ENCODE measurements at regions not wholly inside any gene's neighbourhood (a gene's known extent, or its start where the extent isn't known, plus 50 kb on each side); places are given as distances from the start of the nearest gene placed in this dataset.

GRCh38 chr3:76869726-76870384 lies 170.0 kb upstream of the ROBO2 start:
- no peak for DNase-seq
- H3K27me3 ChIP-seq (replicated peaks in 1 of 4; ENCODE audit: control extremely low read depth in 1 of 4, control insufficient read depth in 3 of 4, insufficient read depth in 4 of 4, low read length in 3 of 4) = no peaks in the 10 kb centered on the region
- no peaks in the 10 kb centered on the region for H4K20me1 ChIP-seq (ENCODE audit: control insufficient read depth, insufficient read depth, low read length, poor library complexity, severe bottlenecking)
- H3K4me1 ChIP-seq (ENCODE audit: control insufficient read depth in 2 of 2, insufficient read depth in 2 of 2, low read length in 2 of 2) = no peaks in the 10 kb centered on the region
- ChIA-PET CTCF (no interaction called here), POLR2A (no interaction called here)
- TF ChIP-seq CTCF (IDR thresholded peaks at IDR 0.05) = no peak
- TF ChIP-seq EZH2 (IDR thresholded peaks at IDR 0.05; ENCODE audit: borderline replicate concordance, insufficient read depth, low read depth, low read length, poor library complexity, severe bottlenecking) = no peak
- Mint-ChIP-seq H3K4me3 (no peak overlapping the region), H3K9me3 (ENCODE audit: insufficient read depth) (peaks cover 2% of the 10 kb centered on the region), H3K4me1 (no peaks in the 10 kb centered on the region), H3K27ac (no peak overlapping the region), H3K27me3 (no peaks in the 10 kb centered on the region)
- H3K36me3 ChIP-seq (replicated peaks in 1 of 2; ENCODE audit: control extremely low read depth in 1 of 2, control insufficient read depth in 1 of 2, extremely low read depth in 1 of 2, insufficient read depth in 2 of 2, low read length in 1 of 2) = no peaks in the 10 kb centered on the region
- WGBS (ENCODE audit: insufficient coverage) = 100% methylated on average over 1 of the region's 3 CpGs
- H3K9ac ChIP-seq (ENCODE audit: low read length) = no peak overlapping the region
- no peak overlapping the region for H2AFZ ChIP-seq (ENCODE audit: insufficient read depth, low read depth, low read length, poor library complexity, severe bottlenecking)
- H3K4me2 ChIP-seq (replicated peaks; ENCODE audit: low read depth, low read length, poor library complexity, severe bottlenecking) = no peak overlapping the region
- ATAC-seq (ENCODE audit: low read depth) = no peak
- no peak overlapping the region for H3K4me3 ChIP-seq (ENCODE audit: control extremely low read depth in 1 of 5, extremely low read depth in 1 of 5, insufficient read depth in 1 of 5, low read depth in 2 of 5, low read length in 4 of 5)
- H3K79me2 ChIP-seq (ENCODE audit: control insufficient read depth, insufficient read depth, low read length) = no peaks in the 10 kb centered on the region
- H3K27ac ChIP-seq (ENCODE audit: low read length in 2 of 2) = no peak overlapping the region
- no peaks in the 10 kb centered on the region for H3K9me3 ChIP-seq (ENCODE audit: control extremely low read depth in 1 of 3, control insufficient read depth in 2 of 3, insufficient read depth in 1 of 3, low read length in 2 of 3)
- intact Hi-C loops (cut with micrococcal nuclease) = no loop called here

- no peak overlapping the region for H3K27ac ChIP-seq (ENCODE audit: low read length in 2 of 2)
- Mint-ChIP-seq H3K9me3 (ENCODE audit: insufficient read depth) (peaks cover 2% of the 10 kb centered on the region), H3K4me3 (no peak overlapping the region), H3K4me1 (no peaks in the 10 kb centered on the region), H3K27ac (no peak overlapping the region), H3K27me3 (no peaks in the 10 kb centered on the region)
- H2AFZ ChIP-seq (ENCODE audit: insufficient read depth, low read depth, low read length, poor library complexity, severe bottlenecking) = no peak overlapping the region
- CTCF ChIA-PET = no interaction called here
- H3K9me3 ChIP-seq (ENCODE audit: control extremely low read depth in 1 of 3, control insufficient read depth in 2 of 3, insufficient read depth in 1 of 3, low read length in 2 of 3) = no peaks in the 10 kb centered on the region
- no peaks in the 10 kb centered on the region for H3K79me2 ChIP-seq (ENCODE audit: control insufficient read depth, insufficient read depth, low read length)
- POLR2A ChIA-PET = no interaction called here
- H3K27me3 ChIP-seq (replicated peaks in 1 of 4; ENCODE audit: control extremely low read depth in 1 of 4, control insufficient read depth in 3 of 4, insufficient read depth in 4 of 4, low read length in 3 of 4) = no peaks in the 10 kb centered on the region
- no peak overlapping the region for H3K9ac ChIP-seq (ENCODE audit: low read length)
- H3K4me2 ChIP-seq (replicated peaks; ENCODE audit: low read depth, low read length, poor library complexity, severe bottlenecking) = no peak overlapping the region
- no peaks in the 10 kb centered on the region for H3K36me3 ChIP-seq (replicated peaks in 1 of 2; ENCODE audit: control extremely low read depth in 1 of 2, control insufficient read depth in 1 of 2, extremely low read depth in 1 of 2, insufficient read depth in 2 of 2, low read length in 1 of 2)
- no peaks in the 10 kb centered on the region for H3K4me1 ChIP-seq (ENCODE audit: control insufficient read depth in 2 of 2, insufficient read depth in 2 of 2, low read length in 2 of 2)
- H3K4me3 ChIP-seq (ENCODE audit: control extremely low read depth in 1 of 5, extremely low read depth in 1 of 5, insufficient read depth in 1 of 5, low read depth in 2 of 5, low read length in 4 of 5) = no peak overlapping the region
- DNase-seq (no peak), ATAC-seq (ENCODE audit: low read depth) (no peak)
- intact Hi-C loops (cut with micrococcal nuclease) = no loop called here
- no CpG with 5 or more reads among the region's 1 CpG for WGBS (ENCODE audit: insufficient coverage)
- no peaks in the 10 kb centered on the region for H4K20me1 ChIP-seq (ENCODE audit: control insufficient read depth, insufficient read depth, low read length, poor library complexity, severe bottlenecking)
- no peak for TF ChIP-seq EZH2 (IDR thresholded peaks at IDR 0.05; ENCODE audit: borderline replicate concordance, insufficient read depth, low read depth, low read length, poor library complexity, severe bottlenecking)
- no peak for TF ChIP-seq CTCF (IDR thresholded peaks at IDR 0.05)
These were observed 168.2 kb upstream of the ROBO2 start for GRCh38 chr3:76871655-76872054.
